ENCODE measurements at regions not wholly inside any gene's neighbourhood (a gene's known extent, or its start where the extent isn't known, plus 50 kb on each side); places are given as distances from the start of the nearest gene placed in this dataset.

DNA sequence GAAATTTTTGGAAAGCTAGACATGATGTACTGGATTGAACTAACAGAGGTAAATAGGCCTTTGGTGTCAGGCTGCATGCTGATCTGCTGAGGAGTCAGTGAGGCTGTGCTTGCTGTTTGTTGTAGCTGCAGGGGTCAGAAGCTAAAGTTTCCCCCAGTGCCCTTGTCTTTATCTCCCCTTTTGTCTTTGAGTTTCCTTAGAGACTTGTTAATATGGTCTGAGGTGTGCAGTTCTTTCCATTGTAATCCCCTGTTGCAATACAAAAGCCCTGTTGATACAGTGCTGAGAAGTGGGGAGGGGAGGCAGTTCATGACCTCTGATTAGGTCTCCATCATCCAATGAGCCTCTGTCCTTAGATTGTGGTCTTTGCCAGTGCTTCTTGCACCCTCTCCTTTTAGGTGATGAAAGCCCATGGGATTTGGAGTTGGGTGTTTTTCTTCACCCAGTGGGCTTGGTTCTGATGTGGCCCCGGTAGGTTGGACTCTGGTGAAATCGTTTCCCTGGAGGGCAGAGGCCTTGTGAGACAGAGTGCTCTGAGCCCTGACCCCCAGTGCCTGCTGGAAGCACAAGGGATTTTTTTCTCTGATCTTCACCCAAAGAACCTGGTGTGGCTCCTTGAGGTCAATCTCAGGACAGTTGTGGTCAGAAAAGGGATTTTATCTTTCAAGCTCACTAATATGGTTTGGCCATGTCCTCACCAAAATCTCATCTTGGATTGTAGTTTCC, 163.1 kb downstream of the TMEM18 start:
- Histone ChIP-seq H3K9me3 (ENCODE audit: control insufficient read depth in 2 of 2, insufficient read depth in 1 of 2, low read length in 1 of 2) (no peaks in the 10 kb centered on the region), H3K27me3 (ENCODE audit: control insufficient read depth in 2 of 2, insufficient read depth in 1 of 2, low read length in 1 of 2) (no peaks in the 10 kb centered on the region), H3K36me3 (ENCODE audit: control insufficient read depth in 2 of 2, insufficient read depth in 2 of 2, low read length in 1 of 2) (no peaks in the 10 kb centered on the region), H3K4me3 (ENCODE audit: low read length in 2 of 2) (no peak overlapping the region), H3K27ac (ENCODE audit: low read depth in 1 of 2, low read length in 1 of 2) (no peak overlapping the region), H3K4me1 (ENCODE audit: control insufficient read depth in 2 of 2, insufficient read depth in 2 of 2, low read length in 2 of 2) (no peaks in the 10 kb centered on the region)
- WGBS = 95% methylated on average over 2 of the region's 2 CpGs
- DNase-seq (ENCODE audit: low read depth in 6 of 9, low spot score in 9 of 9) = no peak

DNA sequence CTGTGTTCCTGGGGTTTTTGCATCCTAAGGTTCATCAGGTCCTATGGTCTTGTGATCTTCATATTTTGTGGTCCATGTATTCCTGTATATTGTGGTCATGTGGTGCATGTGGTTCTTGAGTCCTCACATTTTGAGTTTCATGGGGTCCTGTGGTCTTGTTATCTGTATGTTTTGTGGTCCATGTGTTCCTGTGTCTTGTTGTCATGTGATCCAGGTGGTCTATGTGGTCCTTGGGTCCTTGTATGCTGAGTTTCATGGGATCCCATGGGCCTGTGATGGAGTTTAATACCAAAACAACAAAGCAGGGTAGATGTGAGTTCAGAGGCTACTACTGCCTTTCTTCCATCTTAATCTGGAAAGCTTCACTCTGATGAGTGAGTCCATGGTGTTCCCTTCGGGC, 166.4 kb downstream of the TMEM18 start:
- 87% methylated on average over 1 of the region's 1 CpG for WGBS
- no peaks in the 10 kb centered on the region for H3K36me3 ChIP-seq (ENCODE audit: control insufficient read depth in 2 of 2, insufficient read depth in 2 of 2, low read length in 1 of 2)
- DNase-seq (ENCODE audit: low read depth in 6 of 9, low spot score in 9 of 9) = no peak
- H3K27ac ChIP-seq (ENCODE audit: low read depth in 1 of 2, low read length in 1 of 2) = no peak overlapping the region
- H3K9me3 ChIP-seq (ENCODE audit: control insufficient read depth in 2 of 2, insufficient read depth in 1 of 2, low read length in 1 of 2) = no peaks in the 10 kb centered on the region
- peaks cover 0 to 2% of the 10 kb centered on the region in 2 donors for H3K27me3 ChIP-seq (ENCODE audit: control insufficient read depth in 2 of 2, insufficient read depth in 1 of 2, low read length in 1 of 2)
- no peak overlapping the region for H3K4me3 ChIP-seq (ENCODE audit: low read length in 2 of 2)
- H3K4me1 ChIP-seq (ENCODE audit: control insufficient read depth in 2 of 2, insufficient read depth in 2 of 2, low read length in 2 of 2) = no peaks in the 10 kb centered on the region

DNA sequence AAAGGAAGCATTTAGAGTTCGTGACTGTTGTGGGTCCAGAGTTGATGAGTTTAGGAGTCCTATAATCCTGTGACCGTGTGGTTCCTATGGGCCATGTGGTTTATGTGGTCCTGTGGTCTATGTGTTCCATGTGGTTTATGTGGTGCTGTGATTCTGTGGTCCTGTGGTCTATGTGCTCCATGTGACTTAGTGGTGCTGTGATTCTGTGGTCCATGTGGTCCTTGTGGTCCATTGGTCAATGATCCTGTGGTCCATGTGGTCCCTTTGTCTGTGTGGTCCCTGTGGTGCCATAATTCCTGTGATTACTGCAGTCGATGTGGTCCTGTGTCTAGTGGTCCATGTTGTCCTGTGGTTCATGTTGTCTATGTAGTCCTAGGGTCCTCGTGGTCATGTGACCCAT, 167.3 kb downstream of the TMEM18 start:
- H3K4me3 ChIP-seq (ENCODE audit: low read length in 2 of 2) = no peak overlapping the region
- no peaks in the 10 kb centered on the region for H3K36me3 ChIP-seq (ENCODE audit: control insufficient read depth in 2 of 2, insufficient read depth in 2 of 2, low read length in 1 of 2)
- no peaks in the 10 kb centered on the region for H3K9me3 ChIP-seq (ENCODE audit: control insufficient read depth in 2 of 2, insufficient read depth in 1 of 2, low read length in 1 of 2)
- WGBS = 80% methylated on average over 4 of the region's 4 CpGs
- no peak overlapping the region for H3K27ac ChIP-seq (ENCODE audit: low read depth in 1 of 2, low read length in 1 of 2)
- no peak for DNase-seq (ENCODE audit: low read depth in 6 of 9, low spot score in 9 of 9)
- no peaks in the 10 kb centered on the region for H3K4me1 ChIP-seq (ENCODE audit: control insufficient read depth in 2 of 2, insufficient read depth in 2 of 2, low read length in 2 of 2)
- peaks cover 0 to 6% of the 10 kb centered on the region in 2 donors for H3K27me3 ChIP-seq (ENCODE audit: control insufficient read depth in 2 of 2, insufficient read depth in 1 of 2, low read length in 1 of 2)

DNA sequence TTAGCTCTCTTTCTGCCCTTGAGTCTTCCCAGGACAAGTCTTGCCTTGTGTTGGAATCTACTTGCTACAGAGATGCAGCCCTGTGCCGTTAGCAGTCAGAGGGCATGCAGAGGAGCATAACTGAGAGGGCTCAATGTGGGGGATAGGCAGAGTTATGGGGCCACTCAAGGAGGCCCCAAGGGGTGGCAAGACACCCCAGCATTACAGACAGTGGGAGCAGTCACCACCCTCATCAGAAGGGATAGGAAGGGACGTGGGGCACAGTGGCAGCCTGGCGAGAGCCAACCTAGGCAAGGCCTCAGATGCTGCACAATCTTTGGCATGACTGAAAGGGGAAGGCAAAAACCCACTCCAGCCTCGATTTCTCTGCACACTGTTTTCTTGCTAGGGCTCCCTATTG, 169.1 kb downstream of the TMEM18 start:
- no peak for DNase-seq (ENCODE audit: low read depth in 6 of 9, low spot score in 9 of 9)
- WGBS = 91% methylated on average over 4 of the region's 4 CpGs
- no peak overlapping the region for H3K27ac ChIP-seq (ENCODE audit: low read depth in 1 of 2, low read length in 1 of 2)
- H3K4me3 ChIP-seq (ENCODE audit: low read length in 2 of 2) = no peak overlapping the region
- H3K27me3 ChIP-seq (ENCODE audit: control insufficient read depth in 2 of 2, insufficient read depth in 1 of 2, low read length in 1 of 2) = peaks cover 0 to 8% of the 10 kb centered on the region in 2 donors
- H3K9me3 ChIP-seq (ENCODE audit: control insufficient read depth in 2 of 2, insufficient read depth in 1 of 2, low read length in 1 of 2) = no peaks in the 10 kb centered on the region
- no peaks in the 10 kb centered on the region for H3K4me1 ChIP-seq (ENCODE audit: control insufficient read depth in 2 of 2, insufficient read depth in 2 of 2, low read length in 2 of 2)
- H3K36me3 ChIP-seq (ENCODE audit: control insufficient read depth in 2 of 2, insufficient read depth in 2 of 2, low read length in 1 of 2) = no peaks in the 10 kb centered on the region

- Histone ChIP-seq H3K9me3 (ENCODE audit: control insufficient read depth in 2 of 2, insufficient read depth in 1 of 2, low read length in 1 of 2) (no peaks in the 10 kb centered on the region), H3K4me3 (ENCODE audit: low read length in 2 of 2) (no peak overlapping the region), H3K27me3 (ENCODE audit: control insufficient read depth in 2 of 2, insufficient read depth in 1 of 2, low read length in 1 of 2) (peaks cover 0 to 8% of the 10 kb centered on the region in 2 donors), H3K36me3 (ENCODE audit: control insufficient read depth in 2 of 2, insufficient read depth in 2 of 2, low read length in 1 of 2) (no peaks in the 10 kb centered on the region), H3K27ac (ENCODE audit: low read depth in 1 of 2, low read length in 1 of 2) (no peak overlapping the region), H3K4me1 (ENCODE audit: control insufficient read depth in 2 of 2, insufficient read depth in 2 of 2, low read length in 2 of 2) (no peaks in the 10 kb centered on the region)
- 97% methylated on average over 5 of the region's 5 CpGs for WGBS
- no peak for DNase-seq (ENCODE audit: low read depth in 6 of 9, low spot score in 9 of 9)
These were observed 170.3 kb downstream of the TMEM18 start for GRCh38 chr2:506866-507265.

DNA sequence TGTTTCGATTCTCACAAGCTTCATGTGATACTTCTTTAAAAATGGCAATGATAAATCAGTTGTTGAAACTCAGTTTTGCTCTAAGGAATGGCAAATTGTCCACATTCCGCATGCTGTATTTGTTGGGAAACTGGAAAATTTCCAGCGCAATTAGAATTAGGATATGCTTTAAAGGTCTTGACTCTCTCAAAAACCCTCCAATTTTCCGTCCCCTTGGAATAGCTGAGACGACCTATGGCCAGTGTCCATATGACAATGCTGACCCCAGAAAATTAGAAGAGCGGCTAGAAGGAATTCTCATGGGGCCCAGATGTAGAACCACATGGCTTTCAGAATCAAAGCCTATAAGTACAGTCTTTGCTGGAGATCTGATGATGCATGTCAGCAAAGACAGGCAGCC, 170.8 kb downstream of the TMEM18 start:
- H3K27ac ChIP-seq (ENCODE audit: low read depth in 1 of 2, low read length in 1 of 2) = no peak overlapping the region
- no peaks in the 10 kb centered on the region for H3K4me1 ChIP-seq (ENCODE audit: control insufficient read depth in 2 of 2, insufficient read depth in 2 of 2, low read length in 2 of 2)
- DNase-seq (ENCODE audit: low read depth in 6 of 9, low spot score in 9 of 9) = no peak
- 93% methylated on average over 6 of the region's 6 CpGs for WGBS
- H3K27me3 ChIP-seq (ENCODE audit: control insufficient read depth in 2 of 2, insufficient read depth in 1 of 2, low read length in 1 of 2) = peaks cover 0 to 8% of the 10 kb centered on the region in 2 donors
- H3K9me3 ChIP-seq (ENCODE audit: control insufficient read depth in 2 of 2, insufficient read depth in 1 of 2, low read length in 1 of 2) = no peaks in the 10 kb centered on the region
- H3K4me3 ChIP-seq (ENCODE audit: low read length in 2 of 2) = no peak overlapping the region
- no peaks in the 10 kb centered on the region for H3K36me3 ChIP-seq (ENCODE audit: control insufficient read depth in 2 of 2, insufficient read depth in 2 of 2, low read length in 1 of 2)

GRCh38 chr2:505941-506340, 171.3 kb downstream of the TMEM18 start:
- Histone ChIP-seq H3K4me3 (ENCODE audit: low read length in 2 of 2) (no peak overlapping the region), H3K36me3 (ENCODE audit: control insufficient read depth in 2 of 2, insufficient read depth in 2 of 2, low read length in 1 of 2) (no peaks in the 10 kb centered on the region), H3K27me3 (ENCODE audit: control insufficient read depth in 2 of 2, insufficient read depth in 1 of 2, low read length in 1 of 2) (peaks cover 0 to 8% of the 10 kb centered on the region in 2 donors), H3K9me3 (ENCODE audit: control insufficient read depth in 2 of 2, insufficient read depth in 1 of 2, low read length in 1 of 2) (no peaks in the 10 kb centered on the region), H3K4me1 (ENCODE audit: control insufficient read depth in 2 of 2, insufficient read depth in 2 of 2, low read length in 2 of 2) (no peaks in the 10 kb centered on the region), H3K27ac (ENCODE audit: low read depth in 1 of 2, low read length in 1 of 2) (no peak overlapping the region)
- DNase-seq (ENCODE audit: low read depth in 6 of 9, low spot score in 9 of 9) = no peak
- WGBS = 70% methylated on average over 8 of the region's 8 CpGs

- Histone ChIP-seq H3K4me3 (ENCODE audit: low read length in 2 of 2) (no peak overlapping the region), H3K27ac (ENCODE audit: low read depth in 1 of 2, low read length in 1 of 2) (no peak overlapping the region), H3K4me1 (ENCODE audit: control insufficient read depth in 2 of 2, insufficient read depth in 2 of 2, low read length in 2 of 2) (no peaks in the 10 kb centered on the region), H3K9me3 (ENCODE audit: control insufficient read depth in 2 of 2, insufficient read depth in 1 of 2, low read length in 1 of 2) (no peaks in the 10 kb centered on the region), H3K27me3 (ENCODE audit: control insufficient read depth in 2 of 2, insufficient read depth in 1 of 2, low read length in 1 of 2) (peaks cover 0 to 8% of the 10 kb centered on the region in 2 donors), H3K36me3 (ENCODE audit: control insufficient read depth in 2 of 2, insufficient read depth in 2 of 2, low read length in 1 of 2) (no peaks in the 10 kb centered on the region)
- WGBS = 97% methylated on average over 41 of the region's 41 CpGs
- no peak for DNase-seq (ENCODE audit: low read depth in 6 of 9, low spot score in 9 of 9)
These were observed 173.8 kb downstream of the TMEM18 start for GRCh38 chr2:503288-503999.

- no peak for DNase-seq (ENCODE audit: low read depth in 6 of 9, low spot score in 9 of 9)
- Histone ChIP-seq H3K36me3 (ENCODE audit: control insufficient read depth in 2 of 2, insufficient read depth in 2 of 2, low read length in 1 of 2) (no peaks in the 10 kb centered on the region), H3K4me1 (ENCODE audit: control insufficient read depth in 2 of 2, insufficient read depth in 2 of 2, low read length in 2 of 2) (peaks cover under 1% of the 10 kb centered on the region in 2 donors), H3K9me3 (ENCODE audit: control insufficient read depth in 2 of 2, insufficient read depth in 1 of 2, low read length in 1 of 2) (no peaks in the 10 kb centered on the region), H3K27me3 (ENCODE audit: control insufficient read depth in 2 of 2, insufficient read depth in 1 of 2, low read length in 1 of 2) (peaks cover 0 to 8% of the 10 kb centered on the region in 2 donors), H3K4me3 (ENCODE audit: low read length in 2 of 2) (no peak overlapping the region), H3K27ac (ENCODE audit: low read depth in 1 of 2, low read length in 1 of 2) (no peak overlapping the region)
- 93% methylated on average over 35 of the region's 35 CpGs for WGBS
These were observed 174.4 kb downstream of the TMEM18 start for GRCh38 chr2:502831-503230.
